GM12873 (cell line): ENCODE measurements at regions not wholly inside any gene's neighbourhood (a gene's known extent, or its start where the extent isn't known, plus 50 kb on each side); places are given as distances from the start of the nearest gene placed in this dataset.

Experiments
- TF ChIP-seq, protein P1 (sequence below): IDR thresholded peaks from 2 replicates; pipeline ENCODE4 v1.5.1; 2012; ENCODE audit warnings: low read depth, mild to moderate bottlenecking, moderate library complexity, low read length, control low read depth; ENCODE audit not compliant: insufficient read depth; ENCODE audit errors: missing control alignments

DNA sequence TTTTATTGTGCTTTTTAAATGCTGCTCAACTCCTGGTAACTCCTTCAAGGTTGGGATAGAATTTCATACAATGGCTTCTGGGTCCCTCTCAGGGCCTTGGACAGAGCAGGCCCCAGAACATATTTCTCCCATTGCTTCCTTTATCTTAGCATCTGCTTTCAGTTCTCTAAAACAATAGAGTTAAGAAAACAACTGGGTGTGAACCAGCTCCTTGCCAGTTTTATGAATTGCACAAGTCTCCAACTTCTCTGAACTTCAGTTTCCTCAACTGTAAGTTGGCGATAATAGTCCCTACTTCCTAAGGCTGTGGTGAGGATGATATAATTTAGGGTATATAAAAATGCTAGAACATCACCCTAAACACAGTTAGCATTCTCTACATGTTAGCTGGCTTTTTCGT lies 77.0 kb upstream of the INHBA start:
- TF ChIP-seq, protein P1, sequence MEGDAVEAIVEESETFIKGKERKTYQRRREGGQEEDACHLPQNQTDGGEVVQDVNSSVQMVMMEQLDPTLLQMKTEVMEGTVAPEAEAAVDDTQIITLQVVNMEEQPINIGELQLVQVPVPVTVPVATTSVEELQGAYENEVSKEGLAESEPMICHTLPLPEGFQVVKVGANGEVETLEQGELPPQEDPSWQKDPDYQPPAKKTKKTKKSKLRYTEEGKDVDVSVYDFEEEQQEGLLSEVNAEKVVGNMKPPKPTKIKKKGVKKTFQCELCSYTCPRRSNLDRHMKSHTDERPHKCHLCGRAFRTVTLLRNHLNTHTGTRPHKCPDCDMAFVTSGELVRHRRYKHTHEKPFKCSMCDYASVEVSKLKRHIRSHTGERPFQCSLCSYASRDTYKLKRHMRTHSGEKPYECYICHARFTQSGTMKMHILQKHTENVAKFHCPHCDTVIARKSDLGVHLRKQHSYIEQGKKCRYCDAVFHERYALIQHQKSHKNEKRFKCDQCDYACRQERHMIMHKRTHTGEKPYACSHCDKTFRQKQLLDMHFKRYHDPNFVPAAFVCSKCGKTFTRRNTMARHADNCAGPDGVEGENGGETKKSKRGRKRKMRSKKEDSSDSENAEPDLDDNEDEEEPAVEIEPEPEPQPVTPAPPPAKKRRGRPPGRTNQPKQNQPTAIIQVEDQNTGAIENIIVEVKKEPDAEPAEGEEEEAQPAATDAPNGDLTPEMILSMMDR = no peak

DNA sequence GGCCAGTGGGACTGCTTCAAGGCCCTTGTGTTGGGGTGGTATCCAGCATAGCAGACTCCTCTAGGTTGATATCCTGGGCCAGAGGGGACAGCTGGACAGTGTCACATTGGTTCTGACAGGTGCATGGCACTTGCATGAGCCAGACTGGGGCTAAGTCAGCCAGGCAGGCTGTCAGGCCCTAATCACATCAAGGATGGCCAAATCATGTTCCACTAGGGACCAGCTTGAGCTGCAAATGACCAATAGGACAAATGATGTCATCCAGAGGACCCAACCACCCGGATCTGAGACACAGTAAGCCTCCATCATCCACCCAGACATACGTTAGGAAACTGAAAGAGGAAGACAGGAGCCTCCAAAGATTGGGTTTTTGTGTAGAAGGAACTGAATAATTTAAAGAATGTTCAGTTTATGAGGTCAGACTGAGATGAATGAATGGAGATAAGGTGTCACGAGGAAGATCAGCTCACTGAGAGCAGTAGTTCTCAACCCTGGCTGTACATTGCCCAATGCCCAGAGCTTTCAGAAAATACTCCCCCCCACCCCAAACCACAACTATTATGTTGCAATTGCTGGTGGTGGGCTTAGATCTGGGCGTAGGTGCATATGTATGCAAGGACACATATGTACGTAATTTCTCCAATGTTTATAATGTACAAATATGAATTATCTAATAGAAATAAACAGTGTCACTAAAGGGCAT lies 75.2 kb upstream of the INHBA start:
- TF ChIP-seq, protein P1 = no peak

DNA sequence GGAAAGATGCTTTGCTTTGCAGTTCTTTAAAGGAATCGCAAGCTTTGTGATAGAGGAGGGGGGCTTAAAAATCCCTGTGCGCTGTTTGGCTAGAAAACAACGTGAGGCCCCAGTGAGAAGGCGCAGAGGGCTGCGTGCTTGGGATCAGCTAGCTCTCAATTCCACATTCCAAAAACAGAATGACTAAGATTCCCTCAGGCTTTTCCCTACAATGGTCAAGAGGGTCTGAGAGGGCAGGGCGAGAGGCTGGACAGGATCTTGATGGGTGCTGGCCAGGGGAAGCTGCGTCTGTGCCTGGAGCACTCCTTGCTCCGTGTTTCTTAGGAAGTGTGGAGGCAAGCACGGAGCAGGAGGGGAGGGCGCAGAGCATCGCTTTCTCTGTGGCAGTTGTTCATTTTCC lies 72.1 kb upstream of the INHBA start:
- TF ChIP-seq, protein P1 = no peak

DNA sequence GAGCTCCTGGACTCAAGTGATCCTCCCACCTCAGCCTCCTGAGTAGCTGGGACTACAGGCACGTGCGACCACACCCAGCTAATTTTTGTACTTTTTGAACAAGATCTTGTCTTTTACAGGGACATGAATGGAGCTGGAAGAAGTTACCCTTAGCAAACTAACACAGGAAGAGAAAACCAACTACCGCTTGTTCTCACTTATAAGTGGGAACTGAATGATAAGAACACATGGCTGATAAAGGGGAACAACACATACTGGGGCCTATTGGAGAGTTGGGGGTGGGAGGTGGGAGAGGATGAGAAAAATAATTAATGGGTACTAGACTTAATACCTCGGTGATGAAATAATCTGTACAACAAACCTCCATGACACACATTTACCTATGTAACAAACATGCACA lies 70.9 kb upstream of the INHBA start:
- TF ChIP-seq, protein P1 = no peak

DNA sequence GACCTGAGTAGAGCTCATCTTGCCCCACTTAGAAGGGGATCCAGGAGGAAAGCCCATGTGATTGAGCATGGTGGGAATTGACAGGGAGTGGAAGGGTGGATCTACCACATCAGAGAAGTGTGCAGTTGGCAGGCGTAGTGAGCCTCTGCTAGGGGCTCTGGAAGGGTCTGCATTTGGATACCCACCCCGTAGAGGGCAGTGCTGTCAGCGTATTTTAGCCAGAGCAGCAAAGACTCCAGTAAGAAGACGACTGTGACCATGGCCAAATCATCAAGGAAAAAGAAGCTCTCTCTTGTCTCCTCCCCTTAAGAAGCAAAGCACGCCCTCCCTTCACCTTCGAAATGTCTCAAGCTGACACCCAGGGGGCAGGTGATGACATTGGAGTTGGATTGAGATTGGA lies 68.8 kb upstream of the INHBA start:
- TF ChIP-seq, protein P1 = no peak

DNA sequence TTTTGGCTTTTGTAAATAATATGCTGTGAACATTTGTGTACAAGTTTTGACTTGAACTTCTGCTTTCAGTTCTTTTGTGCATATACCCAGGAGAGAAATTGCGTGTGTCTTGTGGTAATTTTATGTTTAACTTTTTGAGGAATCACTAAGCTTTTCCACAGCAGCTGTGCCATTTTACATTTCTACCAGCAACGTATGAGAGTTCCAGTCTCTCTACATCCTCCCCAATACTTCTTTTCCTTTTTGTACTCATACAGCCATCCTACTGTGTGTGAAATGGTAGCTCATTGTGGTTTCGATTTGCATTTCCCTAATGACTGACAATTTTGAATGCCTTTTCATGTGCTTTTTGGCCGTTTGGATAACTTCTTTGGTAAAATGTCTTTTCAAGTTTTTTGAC lies 66.3 kb upstream of the INHBA start:
- TF ChIP-seq, protein P1 = no peak

DNA sequence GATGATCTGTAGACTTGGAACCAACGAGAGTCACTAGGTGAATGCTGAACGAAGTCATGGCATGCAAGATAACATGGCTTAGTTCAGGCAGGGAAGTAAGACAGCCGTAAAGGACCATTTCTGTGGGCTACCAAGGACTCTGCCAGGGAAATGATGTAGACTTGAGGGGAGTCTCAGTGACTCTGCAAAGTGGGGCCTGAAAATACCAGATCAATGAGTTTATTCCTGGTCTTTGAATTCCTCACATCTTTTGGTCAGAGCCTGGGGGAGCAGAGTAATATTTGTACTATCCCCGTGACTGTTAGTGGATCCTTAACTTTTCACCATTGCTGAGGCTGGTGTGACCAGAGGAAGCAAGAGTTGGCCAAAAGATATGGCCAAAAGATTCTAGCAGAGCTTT lies 60.7 kb upstream of the INHBA start:
- TF ChIP-seq, protein P1 = no peak
